HepG2 (cell line): ENCODE measurements at regions not wholly inside any gene's neighbourhood (a gene's known extent, or its start where the extent isn't known, plus 50 kb on each side); places are given as distances from the start of the nearest gene placed in this dataset.
"Not testable (repeated sequence)": the region's sequence is repeated elsewhere in the genome, so short reads cannot be mapped to it uniquely, and the experiment has no call there.

ENCODE experiments used
- ATAC-seq: fragments of 200-7000 bp; cut with Tn5 transposase; 3 replicates; pipeline ENCODE4 v1.9.1; 2020; ENCODE audit warnings: mild to moderate bottlenecking, moderate library complexity
- BruUV-seq: library from RNA; stranded (reverse); fragments of 400-500 nt; replicated peaks from 2 replicates; lab custom pipeline; 2021; lab: Mats Ljungman, UMichigan
- CTCF ChIA-PET: fragments of 300-600 bp; formaldehyde crosslinking; extraction: SDS; loops from one replicate; lab custom pipeline; 2021; ENCODE audit warnings: low total read pairs, inconsistent platforms, low intra/inter-chr PET ratio; lab: Yijun Ruan, JAX
- POLR2A ChIA-PET: fragments of 350-600 bp; sonication (Branson Sonifier 250); formaldehyde crosslinking; loops from one replicate; lab custom pipeline; 2020; ENCODE audit warnings: antibody characterized with exemption, inconsistent platforms; lab: Yijun Ruan, JAX
- DNase-seq: peaks from one replicate; pipeline ENCODE4 v3.0.0-alpha.2; 2015; ENCODE audit warnings: low spot score
- FAIRE-seq: peaks from 3 replicates; lab custom pipeline; 2011; peaks lifted over from hg19 to GRCh38; lab: Jason Lieb, UNC
- H2AFZ ChIP-seq: one replicate; pipeline ENCODE4 v1.6.1; 2011; ENCODE audit warnings: low read length, inconsistent platforms
- H3K27ac ChIP-seq: fragments of 300-600 bp; 3 replicates; pipeline ENCODE4 v1.8.0; 2011; ENCODE audit warnings: mixed run types, mild to moderate bottlenecking, mixed read lengths, low read length, inconsistent platforms; ENCODE audit not compliant: insufficient read depth; ENCODE audit errors: extremely low read length
- H3K27me3 ChIP-seq, 2 experiments: fragments of 200-600 bp in 1 of 2; 2 replicates in 1 of 2; 3 replicates in 1 of 2; pipeline versions ENCODE4 v1.6.0 to v1.8.0; 2011; ENCODE audit warnings: low read length in 2 of 2, mild to moderate bottlenecking in 2 of 2, moderate library complexity in 2 of 2, inconsistent platforms in 1 of 2; ENCODE audit not compliant: insufficient read depth in 2 of 2, control insufficient read depth in 1 of 2
- H3K36me3 ChIP-seq, 2 experiments: fragments of 200-600 bp in 1 of 2; replicated peaks in 1 of 2; 2 replicates in 1 of 2; 3 replicates in 1 of 2; pipeline versions ENCODE4 v1.5.1 to v1.8.0; 2011; ENCODE audit warnings: low read length in 2 of 2, inconsistent platforms in 1 of 2; ENCODE audit not compliant: insufficient read depth in 2 of 2, control insufficient read depth in 1 of 2
- H3K4me1 ChIP-seq: 2 replicates; pipeline ENCODE4 v1.5.1; 2012; ENCODE audit warnings: low read length, inconsistent platforms; ENCODE audit not compliant: insufficient read depth
- H3K4me2 ChIP-seq: 2 replicates; pipeline ENCODE4 v1.6.0; 2011; ENCODE audit warnings: low read depth, low read length, inconsistent platforms
- H3K4me3 ChIP-seq, 3 experiments: fragments of 200-600 bp in 1 of 3; sonication (generic), shearing (Covaris generic) in 1 of 3; replicated peaks in 1 of 3; 2 replicates each; pipeline ENCODE4 v1.5.1; 2011 to 2016; ENCODE audit warnings: low read length in 3 of 3, inconsistent platforms in 2 of 3, low read depth in 2 of 3, mild to moderate bottlenecking in 2 of 3, control low read depth in 1 of 3, mixed read lengths in 1 of 3; ENCODE audit not compliant: insufficient read depth in 1 of 3
- H3K79me2 ChIP-seq: one replicate; pipeline ENCODE4 v1.6.1; 2011; ENCODE audit warnings: low read length, inconsistent platforms; ENCODE audit not compliant: insufficient read depth
- H3K9ac ChIP-seq: 2 replicates; pipeline ENCODE4 v1.6.0; 2011; ENCODE audit warnings: mild to moderate bottlenecking, low read depth, low read length, inconsistent platforms; ENCODE audit not compliant: insufficient read depth
- H3K9me3 ChIP-seq: 2 replicates; pipeline ENCODE4 v1.5.1; 2012; ENCODE audit warnings: mild to moderate bottlenecking, low read length
- H4K20me1 ChIP-seq: 2 replicates; pipeline ENCODE4 v1.6.0; 2011; ENCODE audit warnings: inconsistent platforms, mild to moderate bottlenecking, low read length, moderate library complexity; ENCODE audit not compliant: insufficient read depth
- ARHGAP35 ChIP-seq: sonication (generic); formaldehyde crosslinking; IDR thresholded peaks from 2 replicates; pipeline ENCODE4 v1.9.0; 2022; ENCODE audit warnings: mild to moderate bottlenecking, inconsistent platforms, moderate library complexity, missing genetic modification reagents, borderline replicate concordance
- E2F1 ChIP-seq: sonication (generic); formaldehyde crosslinking; IDR thresholded peaks from 2 replicates; pipeline ENCODE4 v1.5.0; 2020; ENCODE audit warnings: missing genetic modification reagents
- GTF3A ChIP-seq: sonication (generic); formaldehyde crosslinking; conservative IDR thresholded peaks from 2 replicates; pipeline ENCODE4 v1.4.0; 2020; ENCODE audit warnings: mild to moderate bottlenecking, missing genetic modification reagents
- TCF12 ChIP-seq, 2 experiments: fragments of 450-650 bp in 1 of 2; sonication (generic) in 1 of 2; formaldehyde crosslinking in 1 of 2; IDR thresholded peaks; 2 replicates each; pipeline versions ENCODE4 v1.6.1 to v1.8.0; 2017 to 2022; ENCODE audit warnings: antibody characterized with exemption in 1 of 2, mild to moderate bottlenecking in 1 of 2, missing genetic modification reagents in 1 of 2, moderate library complexity in 1 of 2
- ZNF329 ChIP-seq: sonication (generic); formaldehyde crosslinking; IDR thresholded peaks from 2 replicates; pipeline ENCODE4 v1.9.0; 2021; ENCODE audit warnings: low read depth, mild to moderate bottlenecking, missing genetic modification reagents
- ZNF83 ChIP-seq: sonication (generic); formaldehyde crosslinking; IDR thresholded peaks from 2 replicates; pipeline ENCODE4 v1.4.0; 2020; ENCODE audit warnings: missing genetic modification reagents, mild to moderate bottlenecking, borderline replicate concordance
- WGBS: methylation state at CpG from one replicate; pipeline ENCODE4 v1.1.6; 2017; ENCODE audit warnings: low lambda C conversion rate; 5-methylcytosine and 5-hydroxymethylcytosine counted together
- in situ Hi-C: cut with HindIII; loops from 2 replicates; pipeline ENCODE4 v1.10.0; 2017; ENCODE audit warnings: low pct_unique_long_range_greater_than_20kb; ENCODE audit not compliant: extremely low pct_ligation_motif_present
- intact Hi-C: fragments of 100-400 bp; cut with micrococcal nuclease; formaldehyde crosslinking; loops from one replicate; pipeline ENCODE4 v1.10.0; 2022; ENCODE audit not compliant: unreplicated experiment

- ChIA-PET POLR2A (no interaction called here), CTCF (no interaction called here)
- H3K36me3 ChIP-seq: no peaks in the 10 kb centered on the region
- no peaks in the 10 kb centered on the region for H3K4me1 ChIP-seq
- no peak overlapping the region for H3K4me3 ChIP-seq
- no peaks in the 10 kb centered on the region for H4K20me1 ChIP-seq
- intact Hi-C loops: no loop called here
- BruUV-seq: no TSS peak
- no peak overlapping the region for H3K9ac ChIP-seq
- in situ Hi-C loops: no loop called here
- no peak for ATAC-seq
- H3K27me3 ChIP-seq: no peaks in the 10 kb centered on the region
- WGBS: 0% methylated on average over 2 of the region's 7 CpGs
- no peaks in the 10 kb centered on the region for H3K79me2 ChIP-seq
- no peak overlapping the region for H3K4me2 ChIP-seq
- H2AFZ ChIP-seq: no peak overlapping the region
- H3K27ac ChIP-seq: no peak overlapping the region
- DNase-seq: no peak
- TF ChIP-seq ZNF329 (CRISPR knock-in tag) (no peak), E2F1 (CRISPR knock-in tag) (no peak), TCF12 (IDR thresholded peaks at IDR 0.05) (no peak), TCF12 (CRISPR knock-in tag; IDR thresholded peaks at IDR 0.05) (no peak), ZNF83 (CRISPR knock-in tag) (no peak), GTF3A (CRISPR knock-in tag) (no peak), ARHGAP35 (CRISPR knock-in tag) (no peak)
- FAIRE-seq: no peak
- no peaks in the 10 kb centered on the region for H3K9me3 ChIP-seq
Measured at GRCh38 chr22:16695261-16695660, 102.7 kb upstream of the CCT8L2 start.

- POLR2A ChIA-PET, H3K36me3 ChIP-seq, H4K20me1 ChIP-seq, in situ Hi-C loops, H2AFZ ChIP-seq, H3K9ac ChIP-seq, H3K4me1 ChIP-seq, H3K4me3 ChIP-seq, H3K4me2 ChIP-seq, H3K27me3 ChIP-seq, intact Hi-C loops, CTCF ChIA-PET, DNase-seq, H3K79me2 ChIP-seq, BruUV-seq, H3K27ac ChIP-seq, H3K9me3 ChIP-seq: not testable (repeated sequence)
- FAIRE-seq (peak; percentile 83), ATAC-seq (peak; percentile 79)
- WGBS: 0% methylated on average over 2 of the region's 3 CpGs
Measured at GRCh38 chr22:16693747-16694146, 101.1 kb upstream of the CCT8L2 start.
